ENCODE measurements at regions not wholly inside any gene's neighbourhood (a gene's known extent, or its start where the extent isn't known, plus 50 kb on each side); places are given as distances from the start of the nearest gene placed in this dataset.

GRCh38 chr5:58009754-58010153 lies 450.1 kb downstream of the PLK2 start:
- TF ChIP-seq CTCF (IDR thresholded peaks at IDR 0.05; ENCODE audit: insufficient read depth, low read length, poor library complexity, severe bottlenecking) = no peak
- no peak overlapping the region for H3K4me3 ChIP-seq (ENCODE audit: low read depth, low read length)
- H3K27me3 ChIP-seq (ENCODE audit: control insufficient read depth, insufficient read depth, low read length) = no peaks in the 10 kb centered on the region
- H3K36me3 ChIP-seq (ENCODE audit: control insufficient read depth, insufficient read depth, low read length) = no peaks in the 10 kb centered on the region
- no peak for DNase-seq (ENCODE audit: low read depth)

GRCh38 chr5:58002323-58002722 lies 457.6 kb downstream of the PLK2 start:
- Histone ChIP-seq H3K36me3 (ENCODE audit: control insufficient read depth, insufficient read depth, low read length) (no peaks in the 10 kb centered on the region), H3K4me3 (ENCODE audit: low read depth, low read length) (no peak overlapping the region), H3K27me3 (ENCODE audit: control insufficient read depth, insufficient read depth, low read length) (no peaks in the 10 kb centered on the region)
- TF ChIP-seq CTCF (IDR thresholded peaks at IDR 0.05; ENCODE audit: insufficient read depth, low read length, poor library complexity, severe bottlenecking) = no peak
- peak; percentile 12 for DNase-seq (ENCODE audit: low read depth)

- H3K36me3 ChIP-seq (ENCODE audit: control insufficient read depth, insufficient read depth, low read length) = no peaks in the 10 kb centered on the region
- DNase-seq (ENCODE audit: low read depth) = no peak
- TF ChIP-seq CTCF (IDR thresholded peaks at IDR 0.05; ENCODE audit: insufficient read depth, low read length, poor library complexity, severe bottlenecking) = no peak
- no peaks in the 10 kb centered on the region for H3K27me3 ChIP-seq (ENCODE audit: control insufficient read depth, insufficient read depth, low read length)
- H3K4me3 ChIP-seq (ENCODE audit: low read depth, low read length) = no peak overlapping the region
These were observed 466.0 kb downstream of the PLK2 start for GRCh38 chr5:57993866-57994265.

- DNase-seq (ENCODE audit: low read depth) = peak; percentile 7
- no peaks in the 10 kb centered on the region for H3K27me3 ChIP-seq (ENCODE audit: control insufficient read depth, insufficient read depth, low read length)
- no peak for TF ChIP-seq CTCF (IDR thresholded peaks at IDR 0.05; ENCODE audit: insufficient read depth, low read length, poor library complexity, severe bottlenecking)
These were observed 470.5 kb downstream of the PLK2 start for GRCh38 chr5:57989378-57989777.

GRCh38 chr5:57988813-57989212 lies 471.1 kb downstream of the PLK2 start:
- Histone ChIP-seq H3K36me3 (ENCODE audit: control insufficient read depth, insufficient read depth, low read length) (no peaks in the 10 kb centered on the region), H3K4me3 (ENCODE audit: low read depth, low read length) (no peak overlapping the region), H3K27me3 (ENCODE audit: control insufficient read depth, insufficient read depth, low read length) (no peaks in the 10 kb centered on the region)
- no peak for DNase-seq (ENCODE audit: low read depth)
- TF ChIP-seq CTCF (IDR thresholded peaks at IDR 0.05; ENCODE audit: insufficient read depth, low read length, poor library complexity, severe bottlenecking) = no peak

More at GRCh38 chr5:57989378-57989777, 470.5 kb downstream of the PLK2 start:
- Histone ChIP-seq H3K36me3 (ENCODE audit: control insufficient read depth, insufficient read depth, low read length) (no peaks in the 10 kb centered on the region), H3K4me3 (ENCODE audit: low read depth, low read length) (no peak overlapping the region)

GRCh38 chr5:57987552-57987951 lies 472.3 kb downstream of the PLK2 start:
- no peak overlapping the region for H3K4me3 ChIP-seq (ENCODE audit: low read depth, low read length)
- DNase-seq (ENCODE audit: low read depth) = no peak

More at GRCh38 chr5:57987552-57987951, 472.3 kb downstream of the PLK2 start:
- TF ChIP-seq CTCF (IDR thresholded peaks at IDR 0.05; ENCODE audit: insufficient read depth, low read length, poor library complexity, severe bottlenecking) = no peak
- Histone ChIP-seq H3K36me3 (ENCODE audit: control insufficient read depth, insufficient read depth, low read length) (no peaks in the 10 kb centered on the region), H3K27me3 (ENCODE audit: control insufficient read depth, insufficient read depth, low read length) (no peaks in the 10 kb centered on the region)
